ENCODE measurements at regions not wholly inside any gene's neighbourhood (a gene's known extent, or its start where the extent isn't known, plus 50 kb on each side); places are given as distances from the start of the nearest gene placed in this dataset.
"Not testable (repeated sequence)": the region's sequence is repeated elsewhere in the genome, so short reads cannot be mapped to it uniquely, and the experiment has no call there.

DNA sequence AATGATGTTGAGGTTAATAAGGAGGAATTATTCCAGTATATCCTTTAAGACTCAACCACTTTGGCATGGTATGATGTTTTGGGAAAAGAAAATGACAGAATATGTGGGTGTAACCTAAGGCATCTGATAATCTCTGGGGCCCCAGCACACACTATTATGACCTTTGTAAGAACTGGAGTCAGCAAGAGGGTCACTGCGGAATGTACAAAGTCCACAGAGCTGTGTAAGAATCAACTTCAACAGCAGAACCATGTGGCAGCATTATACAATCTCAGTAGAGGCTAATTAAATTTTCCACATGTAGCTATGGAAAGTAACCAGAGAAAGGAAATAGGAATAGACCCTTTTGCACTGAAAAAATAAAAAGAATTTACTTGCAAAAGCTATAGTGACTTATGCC is 445.1 kb upstream of the UBE2E3 start:
- no peak for DNase-seq (ENCODE audit: low read depth)
- no peak overlapping the region for H3K4me3 ChIP-seq (ENCODE audit: low read depth, low read length)
- TF ChIP-seq, protein P1, sequence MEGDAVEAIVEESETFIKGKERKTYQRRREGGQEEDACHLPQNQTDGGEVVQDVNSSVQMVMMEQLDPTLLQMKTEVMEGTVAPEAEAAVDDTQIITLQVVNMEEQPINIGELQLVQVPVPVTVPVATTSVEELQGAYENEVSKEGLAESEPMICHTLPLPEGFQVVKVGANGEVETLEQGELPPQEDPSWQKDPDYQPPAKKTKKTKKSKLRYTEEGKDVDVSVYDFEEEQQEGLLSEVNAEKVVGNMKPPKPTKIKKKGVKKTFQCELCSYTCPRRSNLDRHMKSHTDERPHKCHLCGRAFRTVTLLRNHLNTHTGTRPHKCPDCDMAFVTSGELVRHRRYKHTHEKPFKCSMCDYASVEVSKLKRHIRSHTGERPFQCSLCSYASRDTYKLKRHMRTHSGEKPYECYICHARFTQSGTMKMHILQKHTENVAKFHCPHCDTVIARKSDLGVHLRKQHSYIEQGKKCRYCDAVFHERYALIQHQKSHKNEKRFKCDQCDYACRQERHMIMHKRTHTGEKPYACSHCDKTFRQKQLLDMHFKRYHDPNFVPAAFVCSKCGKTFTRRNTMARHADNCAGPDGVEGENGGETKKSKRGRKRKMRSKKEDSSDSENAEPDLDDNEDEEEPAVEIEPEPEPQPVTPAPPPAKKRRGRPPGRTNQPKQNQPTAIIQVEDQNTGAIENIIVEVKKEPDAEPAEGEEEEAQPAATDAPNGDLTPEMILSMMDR (IDR thresholded peaks at IDR 0.05; ENCODE audit: insufficient read depth, low read length): no peak

DNA sequence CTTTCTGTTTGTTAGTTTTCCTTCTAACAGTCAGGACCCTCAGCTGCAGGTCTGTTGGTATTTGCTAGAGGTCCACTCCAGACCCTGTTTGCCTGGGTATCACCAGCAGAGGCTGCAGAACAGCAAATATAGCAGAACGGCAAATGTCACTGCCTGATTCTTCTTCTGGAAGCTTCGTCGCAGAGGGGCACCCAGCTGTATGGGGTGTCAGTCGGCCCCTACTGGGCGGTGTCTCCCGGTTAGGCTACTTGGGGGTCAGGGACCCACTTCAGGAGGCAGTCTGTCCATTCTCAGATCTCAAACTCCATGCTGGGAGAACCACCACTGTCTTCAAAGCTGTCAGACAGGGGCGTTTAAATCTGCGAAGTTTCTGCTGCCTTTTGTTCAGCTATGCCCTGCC is 448.6 kb upstream of the UBE2E3 start:
- H3K4me3 ChIP-seq (ENCODE audit: low read depth, low read length); DNase-seq (ENCODE audit: low read depth): not testable (repeated sequence)

DNA sequence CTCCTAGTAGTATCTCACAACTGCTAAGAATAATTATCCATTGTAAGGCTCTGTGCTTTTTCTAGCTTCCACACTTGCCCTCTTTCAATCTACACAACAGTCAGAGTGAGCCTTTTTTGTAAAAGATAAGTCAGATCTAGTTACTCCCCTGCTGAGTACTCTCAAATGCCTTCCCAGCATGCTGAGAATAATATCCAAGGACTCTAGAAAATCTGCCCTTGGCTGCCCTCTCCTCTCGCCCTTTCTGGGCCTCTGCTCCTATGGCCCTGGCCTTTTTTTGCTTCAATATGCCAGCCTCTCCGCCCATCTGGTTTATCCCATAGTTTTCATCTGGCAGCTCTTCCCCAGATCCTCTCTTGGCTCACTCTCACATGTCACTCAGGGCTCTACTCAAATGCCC is 455.9 kb upstream of the UBE2E3 start:
- no peak overlapping the region for H3K4me3 ChIP-seq (ENCODE audit: low read depth, low read length)
- TF ChIP-seq, protein P1 (IDR thresholded peaks at IDR 0.05; ENCODE audit: insufficient read depth, low read length): no peak
- peak; percentile 31 for DNase-seq (ENCODE audit: low read depth)

DNA sequence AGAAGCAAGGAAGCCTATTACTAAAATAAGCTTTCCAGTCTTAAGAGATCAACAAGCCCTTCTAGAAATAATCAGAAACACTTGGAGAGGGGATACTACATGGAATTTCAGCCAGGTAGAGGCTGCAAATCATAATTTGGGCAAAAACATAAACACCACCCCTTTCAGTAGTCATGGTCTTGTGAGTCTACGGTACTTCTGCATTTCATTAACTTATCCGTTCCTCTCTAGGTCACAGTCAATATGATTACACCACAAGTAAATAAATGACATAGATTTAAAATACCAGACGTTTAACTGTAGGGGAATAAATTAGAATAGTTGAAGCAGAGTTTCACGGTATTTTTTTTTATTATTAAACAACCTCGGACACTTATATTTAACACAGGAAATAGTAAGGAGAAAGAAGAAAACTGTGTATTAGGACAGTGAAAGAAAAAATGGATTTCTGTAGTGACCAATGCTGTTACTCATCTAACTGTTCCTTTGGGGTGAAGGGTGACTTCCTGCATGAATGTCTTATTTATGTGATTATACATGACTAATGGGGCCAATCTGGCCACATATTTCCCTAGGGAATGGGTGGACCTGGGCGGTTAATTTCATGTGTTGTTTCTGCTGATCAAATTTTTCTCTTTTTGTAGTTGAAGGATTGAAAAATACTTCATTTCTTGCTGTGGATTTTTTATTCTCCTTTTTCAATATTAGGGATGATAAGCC is 456.6 kb upstream of the UBE2E3 start:
- DNase-seq (ENCODE audit: low read depth): peak; percentile 93
- TF ChIP-seq, protein P1 (IDR thresholded peaks at IDR 0.05; ENCODE audit: insufficient read depth, low read length): no peak
- no peak overlapping the region for H3K4me3 ChIP-seq (ENCODE audit: low read depth, low read length)

DNA sequence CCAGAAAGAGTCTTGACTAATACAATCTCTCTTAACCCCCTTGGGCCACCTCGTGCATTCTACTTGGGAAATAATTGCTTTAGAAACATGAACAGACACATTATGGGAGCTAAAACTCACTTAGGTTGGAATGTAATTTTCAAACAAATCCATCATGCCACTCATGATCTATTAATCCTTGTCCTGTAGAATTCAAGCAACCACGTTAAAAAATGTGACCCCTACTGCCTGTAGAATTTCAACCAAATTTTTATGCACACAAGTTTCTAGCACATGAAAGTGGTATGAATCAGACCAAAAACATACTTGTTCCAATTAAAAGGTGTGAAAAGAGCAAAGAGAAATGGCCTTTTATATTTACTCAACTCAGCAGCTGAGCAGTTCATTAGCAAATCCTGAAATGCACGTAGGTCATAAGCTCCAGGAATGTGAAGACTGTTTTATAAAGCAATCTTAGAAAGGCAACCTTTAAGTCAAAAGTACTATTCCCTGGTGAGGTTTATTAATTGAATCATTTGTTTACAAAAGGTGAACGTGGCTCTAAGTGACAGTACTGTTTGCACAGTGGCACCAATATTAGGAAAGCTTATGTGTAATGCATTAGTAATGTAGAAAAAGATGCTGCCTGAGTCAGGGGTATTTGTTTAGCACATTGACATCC is 459.4 kb upstream of the UBE2E3 start:
- TF ChIP-seq, protein P1 (IDR thresholded peaks at IDR 0.05; ENCODE audit: insufficient read depth, low read length): no peak
- no peak overlapping the region for H3K4me3 ChIP-seq (ENCODE audit: low read depth, low read length)
- DNase-seq (ENCODE audit: low read depth): peak; percentile 7

DNA sequence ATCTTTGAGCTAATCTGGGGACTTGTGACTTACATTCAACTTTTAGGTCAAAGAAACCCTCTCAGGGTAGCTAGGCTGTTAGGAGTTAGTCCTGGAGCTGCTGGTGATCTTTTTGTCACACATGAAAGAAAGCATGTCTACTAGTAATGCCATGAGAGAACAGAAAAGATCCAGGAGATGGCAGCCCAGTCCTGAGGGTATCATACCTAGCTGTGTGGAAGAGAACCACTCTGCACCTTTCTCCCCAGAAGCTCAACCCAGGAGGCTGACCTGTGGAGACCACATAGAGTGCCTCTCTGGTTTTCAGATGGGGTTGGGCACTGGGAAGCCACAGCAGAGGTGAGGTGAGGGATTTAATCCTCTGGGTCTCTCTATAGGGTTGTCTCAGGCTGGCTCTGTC is 460.2 kb upstream of the UBE2E3 start:
- H3K4me3 ChIP-seq (ENCODE audit: low read depth, low read length): no peak overlapping the region
- DNase-seq (ENCODE audit: low read depth): peak; percentile 27
- TF ChIP-seq, protein P1 (IDR thresholded peaks at IDR 0.05; ENCODE audit: insufficient read depth, low read length): peak; percentile 7

DNA sequence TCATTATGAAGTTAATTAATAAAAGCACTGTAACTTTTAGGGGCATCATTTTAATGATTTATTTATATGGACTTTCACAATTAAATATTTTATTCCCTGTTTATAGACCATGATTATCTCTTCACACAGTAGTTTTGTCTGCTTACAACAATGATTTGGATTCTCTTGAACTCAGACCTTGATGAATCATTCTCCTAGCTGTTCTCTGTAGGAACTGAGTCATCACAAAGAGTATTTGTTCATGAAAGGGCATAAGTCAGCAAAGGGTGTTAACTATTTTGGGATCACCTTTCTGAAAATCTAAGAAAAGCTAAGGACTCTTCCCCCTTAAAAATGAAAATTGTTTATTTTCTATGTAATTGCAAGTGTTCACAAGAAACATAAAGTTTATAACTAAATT is 461.1 kb upstream of the UBE2E3 start:
- H3K4me3 ChIP-seq (ENCODE audit: low read depth, low read length): no peak overlapping the region
- DNase-seq (ENCODE audit: low read depth): peak; percentile 49
- TF ChIP-seq, protein P1 (IDR thresholded peaks at IDR 0.05; ENCODE audit: insufficient read depth, low read length): no peak

Data from fibroblast of the aortic adventitia (primary cell).